ENCODE measurements at regions not wholly inside any gene's neighbourhood (a gene's known extent, or its start where the extent isn't known, plus 50 kb on each side); places are given as distances from the start of the nearest gene placed in this dataset.
A peak's percentile ranks its signal among the peaks of the same experiment; 100 is the strongest.

GRCh38 chr14:98946940-98947339 lies 325.1 kb downstream of the BCL11B start:
- no peak for DNase-seq

GRCh38 chr14:98947911-98948595 lies 323.9 kb downstream of the BCL11B start:
- DNase-seq = no peak

- DNase-seq = no peak
Observed at GRCh38 chr14:98949051-98949450, 322.9 kb downstream of the BCL11B start.

- no peak for DNase-seq
Observed at GRCh38 chr14:98949481-98950135, 322.4 kb downstream of the BCL11B start.

GRCh38 chr14:98950353-98950895 lies 321.6 kb downstream of the BCL11B start:
- DNase-seq = no peak

GRCh38 chr14:98951031-98951430 lies 321.0 kb downstream of the BCL11B start:
- no peak for DNase-seq

- DNase-seq = no peak
Observed at GRCh38 chr14:98951521-98952152, 320.4 kb downstream of the BCL11B start.

GRCh38 chr14:98952593-98953350 lies 319.2 kb downstream of the BCL11B start:
- peak; percentile 1 for DNase-seq

GRCh38 chr14:98953551-98954348 lies 318.2 kb downstream of the BCL11B start:
- DNase-seq = no peak

- no peak for DNase-seq
Observed at GRCh38 chr14:98954349-98955000, 317.5 kb downstream of the BCL11B start.

GRCh38 chr14:98955036-98955740 lies 316.8 kb downstream of the BCL11B start:
- DNase-seq = no peak

- DNase-seq = no peak
Observed at GRCh38 chr14:98955741-98956070, 316.3 kb downstream of the BCL11B start.

GRCh38 chr14:98956181-98956580 lies 315.8 kb downstream of the BCL11B start:
- DNase-seq = no peak

- DNase-seq = no peak
Observed at GRCh38 chr14:98956661-98957060, 315.3 kb downstream of the BCL11B start.

GRCh38 chr14:98957211-98958047 lies 314.6 kb downstream of the BCL11B start:
- DNase-seq = no peak

GRCh38 chr14:98958048-98958631 lies 313.9 kb downstream of the BCL11B start:
- DNase-seq = no peak

GRCh38 chr14:98958632-98959031 lies 313.4 kb downstream of the BCL11B start:
- no peak for DNase-seq

GRCh38 chr14:98959410-98959809 lies 312.6 kb downstream of the BCL11B start:
- DNase-seq = no peak

GRCh38 chr14:98959958-98960616 lies 311.9 kb downstream of the BCL11B start:
- DNase-seq = no peak

Measured in HCEC 1CT (cell line).